Stimulated activated CD4-positive, alpha-beta T cell treated with anti-CD3 and anti-CD28 coated beads, Interleukin-12 subunit alpha, Interleukin-12 subunit beta, amount 100 ng/mL, for 4 hours (primary cell): ENCODE measurements at regions not wholly inside any gene's neighbourhood (a gene's known extent, or its start where the extent isn't known, plus 50 kb on each side); places are given as distances from the start of the nearest gene placed in this dataset.

Experiments
- DNase-seq: peaks from one replicate; pipeline ENCODE4 v3.0.0-alpha.2; 2020

GRCh38 chr14:101197595-101198397, 294.3 kb upstream of the RTL1 start:
- DNase-seq: no peak

- DNase-seq: no peak
These were observed 295.0 kb upstream of the RTL1 start for GRCh38 chr14:101198398-101199027.

GRCh38 chr14:101199028-101199770, 295.7 kb upstream of the RTL1 start:
- DNase-seq: no peak

GRCh38 chr14:101200008-101200649, 296.6 kb upstream of the RTL1 start:
- DNase-seq: no peak

GRCh38 chr14:101200650-101201516, 297.4 kb upstream of the RTL1 start:
- DNase-seq: no peak

GRCh38 chr14:101201535-101202151, 298.1 kb upstream of the RTL1 start:
- DNase-seq: no peak

- no peak for DNase-seq
These were observed 299.3 kb upstream of the RTL1 start for GRCh38 chr14:101202627-101203404.

- no peak for DNase-seq
These were observed 303.0 kb upstream of the RTL1 start for GRCh38 chr14:101206556-101206955.

GRCh38 chr14:101207041-101207440, 303.5 kb upstream of the RTL1 start:
- DNase-seq: no peak

GRCh38 chr14:101207897-101208296, 304.4 kb upstream of the RTL1 start:
- no peak for DNase-seq

GRCh38 chr14:101209594-101209993, 306.1 kb upstream of the RTL1 start:
- no peak for DNase-seq

- DNase-seq: no peak
These were observed 311.7 kb upstream of the RTL1 start for GRCh38 chr14:101215266-101215665.

GRCh38 chr14:101215927-101216326, 312.4 kb upstream of the RTL1 start:
- no peak for DNase-seq

GRCh38 chr14:101216366-101217079, 313.0 kb upstream of the RTL1 start:
- DNase-seq: no peak

- DNase-seq: no peak
These were observed 313.6 kb upstream of the RTL1 start for GRCh38 chr14:101217080-101217463.

GRCh38 chr14:101217616-101218371, 314.3 kb upstream of the RTL1 start:
- DNase-seq: no peak

- no peak for DNase-seq
These were observed 316.6 kb upstream of the RTL1 start for GRCh38 chr14:101219896-101220703.

- DNase-seq: no peak
These were observed 317.5 kb upstream of the RTL1 start for GRCh38 chr14:101220921-101221510.
